ENCODE measurements at regions not wholly inside any gene's neighbourhood (a gene's known extent, or its start where the extent isn't known, plus 50 kb on each side); places are given as distances from the start of the nearest gene placed in this dataset.
"Not testable (repeated sequence)": the region's sequence is repeated elsewhere in the genome, so short reads cannot be mapped to it uniquely, and the experiment has no call there.

- DNase-seq, result no peak
Measured at GRCh38 chr4:111283066-111283677, 660.3 kb upstream of the PITX2 start.

GRCh38 chr4:111296466-111296865 lies 673.6 kb upstream of the PITX2 start:
- no peak for DNase-seq

- no peak for DNase-seq
Measured at GRCh38 chr4:111303806-111304205, 680.9 kb upstream of the PITX2 start.

GRCh38 chr4:111323496-111323895 lies 700.6 kb upstream of the PITX2 start:
- DNase-seq, result no peak

- DNase-seq, result no peak
Measured at GRCh38 chr4:111323916-111324315, 701.0 kb upstream of the PITX2 start.

GRCh38 chr4:111326450-111326849 lies 703.6 kb upstream of the PITX2 start:
- DNase-seq, result no peak

- DNase-seq, result no peak
Measured at GRCh38 chr4:111330786-111331185, 707.9 kb upstream of the PITX2 start.

GRCh38 chr4:111334361-111334760 lies 711.5 kb upstream of the PITX2 start:
- DNase-seq, result no peak

- DNase-seq, result peak; percentile 69
Measured at GRCh38 chr4:111337186-111337876, 714.5 kb upstream of the PITX2 start.

GRCh38 chr4:111359602-111360001 lies 736.7 kb upstream of the PITX2 start:
- no peak for DNase-seq

- no peak for DNase-seq
Measured at GRCh38 chr4:111360906-111361305, 738.0 kb upstream of the PITX2 start.

- DNase-seq, result no peak
Measured at GRCh38 chr4:111362941-111363361, 740.1 kb upstream of the PITX2 start.

GRCh38 chr4:111377880-111378279 lies 755.0 kb upstream of the PITX2 start:
- DNase-seq, result not testable (repeated sequence)

GRCh38 chr4:111388561-111388960 lies 756.7 kb upstream of the FAM241A start:
- DNase-seq, result no peak

- no peak for DNase-seq
Measured at GRCh38 chr4:111391829-111392228, 753.4 kb upstream of the FAM241A start.

GRCh38 chr4:111393781-111394180 lies 751.5 kb upstream of the FAM241A start:
- DNase-seq, result no peak

GRCh38 chr4:111398906-111399330 lies 746.3 kb upstream of the FAM241A start:
- no peak for DNase-seq

- DNase-seq, result no peak
Measured at GRCh38 chr4:111399623-111400022, 745.6 kb upstream of the FAM241A start.

- peak; percentile 76 for DNase-seq
Measured at GRCh38 chr4:111400741-111401140, 744.5 kb upstream of the FAM241A start.

GRCh38 chr4:111404673-111405072 lies 740.6 kb upstream of the FAM241A start:
- no peak for DNase-seq

- no peak for DNase-seq
Measured at GRCh38 chr4:111405989-111406388, 739.3 kb upstream of the FAM241A start.

GRCh38 chr4:111410571-111410970 lies 734.7 kb upstream of the FAM241A start:
- no peak for DNase-seq

GRCh38 chr4:111417521-111417920 lies 727.7 kb upstream of the FAM241A start:
- no peak for DNase-seq

GRCh38 chr4:111433441-111433840 lies 711.8 kb upstream of the FAM241A start:
- no peak for DNase-seq

- no peak for DNase-seq
Measured at GRCh38 chr4:111434586-111434985, 710.7 kb upstream of the FAM241A start.

Data from DMS153 (cell line).